GM12878 (cell line): ENCODE measurements at regions not wholly inside any gene's neighbourhood (a gene's known extent, or its start where the extent isn't known, plus 50 kb on each side); places are given as distances from the start of the nearest gene placed in this dataset.

Experiments
- ATAC-seq: fragments of 200-7000 bp; cut with Tn5 transposase; 3 replicates; pipeline ENCODE4 v1.9.1; 2020; ENCODE audit warnings: mild to moderate bottlenecking, moderate library complexity
- BruUV-seq: library from RNA; stranded (reverse); fragments of 400-500 nt; replicated peaks from 2 replicates; lab custom pipeline; 2021; lab: Mats Ljungman, UMichigan
- CTCF ChIA-PET: fragments of 300-600 bp; sonication (Branson Sonifier 250); formaldehyde crosslinking; extraction: SDS; loops from one replicate; lab custom pipeline; 2021; ENCODE audit warnings: inconsistent platforms; lab: Yijun Ruan, JAX
- POLR2A ChIA-PET: fragments of 350-600 bp; formaldehyde crosslinking; extraction: SDS; loops from one replicate; lab custom pipeline; 2021; ENCODE audit warnings: inconsistent platforms; lab: Charles Lee
- RAD21 ChIA-PET: fragments of 300-600 bp; sonication (Branson Sonifier 250); formaldehyde crosslinking; loops from one replicate; lab custom pipeline; 2023; ENCODE audit warnings: antibody characterized with exemption; ENCODE audit not compliant: unreplicated experiment; lab: Charles Lee
- SMC1A ChIA-PET: fragments of 300-600 bp; sonication (Branson Sonifier 250); formaldehyde crosslinking; loops from one replicate; lab custom pipeline; 2023; ENCODE audit not compliant: unreplicated experiment, uncharacterized antibody; lab: Charles Lee
- DNase-seq: peaks from one replicate; pipeline ENCODE4 v3.0.0-alpha.2; 2011; ENCODE audit warnings: low read depth, low spot score
- FAIRE-seq: peaks from 3 replicates; lab custom pipeline; 2011; peaks lifted over from hg19 to GRCh38; lab: Jason Lieb, UNC
- H2AFZ ChIP-seq: 2 replicates; pipeline ENCODE4 v1.6.0; 2011; ENCODE audit warnings: low read depth, low read length, control low read depth; ENCODE audit not compliant: control insufficient read depth
- H3K27ac ChIP-seq: 2 replicates; pipeline ENCODE4 v1.5.1; 2011; ENCODE audit warnings: control low read depth; ENCODE audit not compliant: control insufficient read depth, insufficient read depth
- H3K27me3 ChIP-seq, 2 experiments: replicated peaks in 1 of 2; 2 replicates each; pipeline versions ENCODE4 v1.6.0 to v1.6.1; 2011; ENCODE audit warnings: low read length in 1 of 2; ENCODE audit not compliant: control insufficient read depth in 2 of 2, insufficient read depth in 2 of 2
- H3K36me3 ChIP-seq, 2 experiments: 2 replicates each; pipeline ENCODE4 v1.5.1; 2011; ENCODE audit warnings: low read length in 1 of 2; ENCODE audit not compliant: control insufficient read depth in 2 of 2, insufficient read depth in 2 of 2
- H3K4me1 ChIP-seq: 2 replicates; pipeline ENCODE4 v1.6.1; 2011; ENCODE audit warnings: mild to moderate bottlenecking, low read length, moderate library complexity, mixed read lengths; ENCODE audit not compliant: control insufficient read depth, insufficient read depth
- H3K4me2 ChIP-seq: 2 replicates; pipeline ENCODE4 v1.6.0; 2011; ENCODE audit warnings: control low read depth; ENCODE audit not compliant: control insufficient read depth, insufficient read depth
- H3K4me3 ChIP-seq: fragments of 200-600 bp; sonication (generic); 2 replicates; pipeline ENCODE4 v1.5.1; 2016
- H3K79me2 ChIP-seq: 2 replicates; pipeline ENCODE4 v1.6.0; 2011; ENCODE audit warnings: low read length; ENCODE audit not compliant: control insufficient read depth, insufficient read depth
- H3K9ac ChIP-seq: 2 replicates; pipeline ENCODE4 v1.8.0; 2011; ENCODE audit warnings: low read length, control low read depth, mixed read lengths; ENCODE audit not compliant: control insufficient read depth, insufficient read depth
- H3K9me3 ChIP-seq: replicated peaks from 3 replicates; pipeline ENCODE4 v1.5.1; 2011; ENCODE audit warnings: mild to moderate bottlenecking, low read length; ENCODE audit not compliant: control insufficient read depth, insufficient read depth
- H4K20me1 ChIP-seq: 2 replicates; pipeline ENCODE4 v1.6.0; 2011; ENCODE audit not compliant: control insufficient read depth, insufficient read depth
- CHD1 ChIP-seq: IDR thresholded peaks from 2 replicates; pipeline ENCODE4 v1.6.1; 2012; ENCODE audit warnings: low read depth, low read length, improper control_type of control experiment
- ELK1 ChIP-seq: IDR thresholded peaks from 2 replicates; pipeline ENCODE4 v1.6.1; 2012; ENCODE audit warnings: low read depth, low read length, improper control_type of control experiment
- NFYB ChIP-seq: IDR thresholded peaks from 2 replicates; pipeline ENCODE4 v1.6.1; 2011; ENCODE audit warnings: low read depth, mild to moderate bottlenecking, low read length, improper control_type of control experiment, moderate library complexity; ENCODE audit not compliant: insufficient read depth
- REST ChIP-seq: IDR thresholded peaks from 2 replicates; pipeline ENCODE4 v1.6.1; 2012; ENCODE audit warnings: mild to moderate bottlenecking, low read depth, low read length
- SMAD1 ChIP-seq: fragments of 450-650 bp; IDR thresholded peaks from 2 replicates; pipeline ENCODE4 v1.6.1; 2018; ENCODE audit warnings: mild to moderate bottlenecking, low read depth; ENCODE audit not compliant: partially characterized antibody
- STAT3 ChIP-seq: IDR thresholded peaks from 2 replicates; pipeline ENCODE4 v1.6.1; 2011; ENCODE audit warnings: low read depth, low read length, improper control_type of control experiment
- YBX1 ChIP-seq: fragments of 450-650 bp; IDR thresholded peaks from 2 replicates; pipeline ENCODE4 v1.6.1; 2016; ENCODE audit warnings: antibody characterized with exemption
- ZNF687 ChIP-seq: fragments of 450-650 bp; IDR thresholded peaks from 2 replicates; pipeline ENCODE4 v1.6.1; 2017; ENCODE audit warnings: mild to moderate bottlenecking, moderate library complexity
- WGBS: methylation state at CpG from one replicate; pipeline ENCODE4 v1.1.6; 2016; ENCODE audit warnings: low lambda C conversion rate; ENCODE audit not compliant: insufficient replicate concordance, insufficient coverage; ENCODE audit errors: missing lambda C conversion rate; 5-methylcytosine and 5-hydroxymethylcytosine counted together
- in situ Hi-C: fragments of 300-500 bp; cut with MboI; formaldehyde crosslinking; loops from 9 replicates; pipeline ENCODE4 v1.14.3; 2018; ENCODE audit warnings: mixed read lengths
- intact Hi-C: fragments of 100-400 bp; cut with micrococcal nuclease; formaldehyde crosslinking; loops from one replicate; pipeline ENCODE4 v1.14.2; 2022; ENCODE audit not compliant: unreplicated experiment

GRCh38 chr3:159191447-159191846 lies 389.6 kb downstream of the MFSD1 start:
- Histone ChIP-seq H3K9ac (no peak overlapping the region), H3K79me2 (no peaks in the 10 kb centered on the region), H2AFZ (no peak overlapping the region), H3K4me2 (no peak overlapping the region), H3K27me3 (no peaks in the 10 kb centered on the region), H3K9me3 (no peaks in the 10 kb centered on the region), H3K36me3 (no peaks in the 10 kb centered on the region), H3K4me3 (no peak overlapping the region), H3K27ac (no peak overlapping the region), H3K4me1 (peaks cover 9% of the 10 kb centered on the region), H4K20me1 (no peaks in the 10 kb centered on the region)
- TF ChIP-seq STAT3 (no peak), NFYB (no peak), YBX1 (no peak), SMAD1 (no peak), ELK1 (no peak), ZNF687 (no peak), REST (no peak), CHD1 (no peak)
- SMC1A ChIA-PET: no interaction called here
- no peak for DNase-seq
- intact Hi-C loops (no loop called here), in situ Hi-C loops (no loop called here)
- CTCF ChIA-PET: no interaction called here
- no peak for ATAC-seq
- no peak for FAIRE-seq
- RAD21 ChIA-PET: no interaction called here
- no TSS peak for BruUV-seq
- POLR2A ChIA-PET: no interaction called here
- 48% methylated on average over 4 of the region's 4 CpGs for WGBS
